GM19395 (cell line): ENCODE measurements at regions not wholly inside any gene's neighbourhood (a gene's known extent, or its start where the extent isn't known, plus 50 kb on each side); places are given as distances from the start of the nearest gene placed in this dataset.

Source experiments
- ATAC-seq: cut with Tn5 transposase; IDR thresholded peaks from one replicate; pipeline ENCODE4 v1.9.1; 2021; ENCODE audit warnings: mild to moderate bottlenecking, moderate library complexity; ENCODE audit not compliant: unreplicated experiment

DNA sequence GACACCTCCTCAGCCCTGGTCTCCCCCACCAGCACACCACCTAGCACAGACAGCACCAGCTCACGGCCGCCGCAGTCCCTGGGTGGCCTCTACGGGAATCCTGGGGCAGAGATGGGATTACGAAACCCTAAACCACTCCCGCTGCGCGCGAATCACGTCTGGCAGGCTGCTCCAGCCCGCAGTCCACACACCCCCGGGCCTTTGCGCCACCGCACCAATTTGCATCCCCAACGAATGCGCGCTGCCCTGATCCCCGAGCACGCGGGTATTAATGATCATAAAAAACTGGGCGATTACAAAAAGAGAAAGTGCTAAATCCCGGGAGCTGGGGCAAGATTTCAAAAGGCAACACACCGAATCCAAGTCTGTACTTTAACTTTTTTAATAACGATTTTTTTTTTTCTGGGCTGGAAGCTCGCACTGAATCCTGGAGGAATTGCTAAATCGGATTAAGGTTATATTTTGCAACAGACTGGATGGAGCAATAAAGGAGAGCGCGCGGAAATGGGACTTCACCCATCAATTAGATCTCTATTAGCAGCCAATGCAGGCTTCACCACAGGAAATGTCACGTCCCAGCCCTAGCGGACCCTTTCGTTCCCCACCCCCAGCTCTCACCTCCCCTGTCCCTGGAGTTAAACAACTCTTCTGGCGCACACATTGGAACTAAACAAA, 69.8 kb upstream of the TMEM33 start:
- ATAC-seq, result no peak

DNA sequence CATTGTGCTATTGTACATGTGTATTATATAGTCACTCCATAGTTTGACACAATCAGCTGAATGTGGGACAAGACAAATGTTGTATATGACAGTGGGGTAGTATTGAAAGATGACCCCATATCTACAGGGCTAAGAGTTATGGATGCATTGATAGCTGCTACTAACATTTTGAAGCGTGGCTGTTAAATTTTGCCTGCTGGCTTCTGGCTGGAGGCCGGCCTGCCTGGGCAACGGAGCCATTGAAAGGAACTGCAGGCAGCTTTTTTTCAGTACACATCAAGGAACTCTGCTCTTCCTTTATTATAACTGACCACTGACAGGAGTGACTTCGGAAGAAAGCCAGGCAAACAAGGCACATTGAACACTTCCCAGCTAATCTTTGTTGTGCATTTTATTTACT, 76.1 kb upstream of the TMEM33 start:
- no peak for ATAC-seq

DNA sequence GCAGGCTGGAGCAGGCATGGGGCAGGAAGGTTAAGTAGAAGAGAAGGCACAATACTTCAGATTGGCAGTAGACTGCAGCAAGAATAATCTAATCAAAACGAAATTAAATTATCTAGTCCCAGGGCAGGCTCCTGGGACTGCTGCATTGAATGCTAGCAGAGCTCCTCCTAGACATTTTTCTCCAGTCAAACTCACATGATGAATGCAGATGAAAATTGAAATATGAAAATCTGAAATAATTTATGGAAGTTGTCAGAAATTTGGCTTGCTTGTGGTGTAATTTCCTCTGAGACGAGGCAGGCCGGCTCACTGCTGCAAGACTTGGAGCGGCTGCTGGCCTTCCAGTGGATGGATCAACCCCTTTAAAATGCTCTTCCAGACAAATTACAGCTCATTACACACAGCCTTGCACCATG, 78.0 kb upstream of the TMEM33 start:
- no peak for ATAC-seq

DNA sequence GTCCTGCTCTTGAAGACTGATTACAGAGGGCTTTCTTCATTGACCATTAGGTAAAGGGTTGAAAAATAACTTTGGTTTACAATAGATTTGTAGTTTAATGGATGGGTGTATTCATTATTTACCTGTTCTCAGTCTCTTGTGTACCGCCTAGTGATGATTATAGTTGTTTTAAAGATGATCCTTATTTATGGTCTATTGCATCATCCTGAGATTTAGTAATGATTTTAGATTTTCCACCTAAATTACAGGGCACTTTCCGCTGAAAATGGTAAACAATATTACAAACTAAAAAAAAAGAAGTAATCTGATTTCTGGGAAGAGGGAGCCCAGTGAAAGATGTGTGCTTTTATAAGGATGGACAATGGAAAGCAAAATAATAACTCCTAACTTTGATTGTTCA, 78.4 kb upstream of the TMEM33 start:
- no peak for ATAC-seq

DNA sequence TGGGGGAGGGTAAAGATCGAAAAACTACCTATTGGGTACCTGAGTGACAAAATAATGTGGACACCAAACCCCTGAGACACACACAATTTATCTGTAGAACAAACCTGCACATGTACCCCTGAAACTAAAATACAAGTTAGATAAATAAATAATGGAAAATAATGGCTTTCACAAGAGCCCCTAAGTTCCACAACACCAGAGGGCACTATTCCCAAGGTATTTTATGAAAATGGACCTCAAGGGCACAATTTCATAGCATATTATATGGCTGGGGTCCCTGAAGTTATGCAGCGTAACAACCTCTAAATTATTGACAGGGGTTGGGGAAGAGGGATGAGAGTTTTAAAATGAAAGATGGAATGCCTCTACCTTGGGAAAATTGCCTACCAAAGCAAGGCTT, 81.3 kb upstream of the TMEM33 start:
- ATAC-seq, result no peak

DNA sequence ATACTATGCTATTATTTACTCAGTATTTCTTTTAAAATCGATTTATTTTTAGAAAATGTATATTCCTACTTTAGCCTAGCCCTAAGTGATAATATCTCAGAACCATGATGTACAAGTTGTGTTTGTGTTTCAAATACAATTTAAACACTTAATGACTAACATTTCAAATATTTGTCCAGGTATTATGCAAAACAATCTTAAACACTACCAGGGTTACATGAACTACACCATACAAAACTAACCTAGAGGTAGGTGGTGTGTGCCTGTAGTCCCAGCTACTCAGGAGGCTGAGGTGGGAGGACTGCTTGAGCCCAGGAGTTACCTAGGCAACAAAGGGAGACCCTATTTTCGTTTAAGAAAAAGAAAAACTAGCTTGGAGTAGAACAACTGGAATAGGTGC, 83.0 kb upstream of the TMEM33 start:
- no peak for ATAC-seq

DNA sequence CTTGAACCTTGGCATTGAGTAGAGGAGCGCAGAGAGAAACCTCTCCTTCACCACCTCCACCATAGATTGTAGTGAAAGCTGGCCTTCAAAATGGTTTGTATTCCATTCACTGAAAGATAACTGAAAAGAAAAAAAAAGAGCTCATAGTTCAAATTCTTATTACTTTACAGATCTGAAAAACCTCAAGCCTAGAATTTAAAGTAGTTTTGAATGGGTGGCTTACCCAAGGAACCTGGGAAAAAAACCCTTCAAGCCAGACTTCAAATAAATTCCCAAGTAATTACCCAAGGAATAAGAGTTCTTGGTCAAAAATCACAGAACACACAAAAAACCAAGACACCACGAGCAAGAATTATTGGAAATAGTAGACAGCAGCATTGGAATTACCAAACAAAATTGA, 83.6 kb upstream of the TMEM33 start:
- no peak for ATAC-seq

DNA sequence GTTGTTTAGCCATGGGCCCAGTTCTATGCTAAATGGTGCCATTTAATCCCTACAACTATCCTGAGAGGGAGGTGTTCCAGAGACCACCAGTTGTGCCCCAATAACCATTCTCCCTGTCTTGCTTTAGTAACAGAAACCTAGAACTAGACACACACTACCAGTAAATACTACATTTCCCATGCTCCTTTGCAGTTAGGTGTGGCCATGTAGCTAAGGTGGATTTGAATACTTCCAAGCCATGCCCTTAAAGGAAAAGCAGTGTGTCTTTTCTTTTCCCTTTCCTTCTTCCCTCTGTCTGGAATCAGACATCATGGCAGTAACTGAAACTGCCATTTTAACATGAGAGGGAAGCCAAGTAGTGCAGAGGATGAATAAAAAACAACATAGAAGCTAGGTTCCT, 90.9 kb upstream of the TMEM33 start:
- ATAC-seq, result no peak

DNA sequence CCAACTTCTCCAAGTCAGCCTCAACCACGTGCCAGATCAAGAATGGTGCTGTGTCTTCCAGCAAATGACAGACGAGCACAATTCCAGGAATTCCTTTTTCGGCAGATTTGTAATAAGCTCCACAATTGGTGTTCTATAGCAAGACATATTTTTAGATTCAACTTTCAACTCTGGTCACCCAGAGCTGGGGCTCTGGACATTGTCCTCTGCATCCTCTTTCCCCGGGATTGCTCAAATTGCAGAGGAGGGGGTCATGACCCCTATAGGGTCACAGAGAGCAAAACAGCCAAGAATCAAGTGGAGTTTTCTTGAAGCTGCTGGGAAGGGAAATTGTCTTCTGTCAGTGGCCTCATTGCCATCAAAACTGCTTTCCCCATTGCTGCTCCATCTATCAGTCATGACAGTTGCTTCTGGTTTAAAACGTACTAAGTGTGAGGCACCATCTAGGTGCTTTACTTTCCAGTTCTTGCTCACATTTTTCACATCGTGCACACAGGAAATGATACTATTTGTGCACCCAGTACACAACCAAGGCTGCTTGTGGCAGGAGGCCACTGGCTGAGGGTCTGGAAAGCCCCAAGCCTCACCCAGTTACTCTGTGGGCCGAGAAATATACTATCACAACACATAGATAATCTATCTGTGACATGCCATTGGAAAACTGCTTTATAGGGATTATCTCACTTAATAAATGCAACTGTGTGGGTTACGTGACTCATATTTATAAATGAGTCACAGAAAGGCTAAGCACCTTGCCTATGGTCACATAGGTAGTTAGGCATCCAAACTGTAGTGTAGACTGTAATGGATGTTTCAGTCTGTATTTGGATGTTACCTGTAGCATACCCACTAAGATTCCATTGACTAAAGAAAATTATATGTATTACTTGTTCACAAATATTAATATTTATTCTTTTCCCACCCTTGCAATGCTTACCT, 91.7 kb upstream of the PHOX2B start:
- peak; percentile 70 for ATAC-seq

DNA sequence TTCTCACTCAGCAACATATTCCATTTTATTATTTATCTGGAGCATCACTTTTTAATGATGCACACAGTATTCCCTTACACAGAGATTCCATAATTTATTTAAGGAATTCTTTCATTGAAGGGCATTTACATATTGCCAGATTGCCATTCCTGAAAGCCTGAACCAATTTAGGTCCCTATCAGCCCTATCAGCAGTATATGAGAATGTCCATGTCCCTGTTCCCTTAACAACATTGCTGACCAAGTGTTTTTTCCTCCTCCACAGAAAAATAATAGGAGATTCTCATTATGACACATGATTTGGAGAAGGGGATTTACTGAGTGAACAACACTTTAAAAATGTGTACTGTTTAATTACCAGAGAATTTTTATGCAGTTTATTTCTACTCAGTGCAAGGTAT, 90.1 kb upstream of the PHOX2B start:
- ATAC-seq, result no peak

DNA sequence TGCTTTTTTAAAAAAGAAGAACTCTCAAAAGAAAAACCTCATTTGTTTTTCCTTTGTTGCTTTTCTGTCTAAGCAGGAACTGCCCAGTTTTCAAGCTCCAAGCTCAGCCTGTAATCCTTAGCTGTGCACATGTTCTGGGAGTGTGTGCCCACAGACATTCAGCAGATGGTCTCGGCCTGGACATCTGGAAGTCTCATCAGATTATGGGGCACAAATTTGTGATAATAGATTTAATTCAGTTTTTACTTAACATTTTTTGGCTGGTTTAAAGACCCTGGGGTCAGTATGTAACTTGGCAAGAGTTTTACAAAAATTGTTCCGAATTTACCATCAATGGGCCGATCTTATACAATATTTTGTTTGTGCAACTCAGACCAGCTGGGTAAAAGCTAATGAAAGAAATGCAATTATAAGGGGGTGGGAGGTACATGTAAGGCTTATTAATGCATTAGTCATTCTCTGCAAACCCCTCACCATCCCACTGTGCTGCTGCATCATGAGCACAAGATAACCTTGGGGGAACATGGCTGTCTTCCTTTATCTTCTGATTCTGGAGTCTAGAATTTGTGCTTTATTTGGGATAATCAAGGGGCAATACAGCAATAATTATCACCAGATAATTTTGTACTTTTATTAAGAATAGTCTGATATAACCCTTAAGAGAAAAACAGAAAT, 86.9 kb upstream of the PHOX2B start:
- ATAC-seq, result no peak

DNA sequence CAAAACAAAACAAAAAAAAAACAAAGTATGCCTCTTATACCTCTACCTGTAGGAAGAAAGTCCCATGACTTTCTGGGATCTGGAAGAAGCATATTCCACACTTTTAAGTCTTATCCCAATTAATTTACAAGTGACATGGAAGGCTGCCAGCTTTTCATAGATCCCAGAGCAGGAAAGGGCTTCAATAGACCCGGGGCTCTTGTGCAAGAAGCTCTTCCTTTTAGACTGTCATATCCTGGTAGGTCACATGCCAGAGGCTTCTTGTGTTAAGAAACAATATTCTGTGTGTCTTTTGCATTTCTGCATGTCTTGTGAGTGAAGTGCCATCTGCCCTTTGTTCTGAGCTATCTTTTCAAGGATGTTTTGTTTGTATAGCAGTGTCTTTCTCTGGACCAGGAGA, 84.4 kb upstream of the PHOX2B start:
- no peak for ATAC-seq

DNA sequence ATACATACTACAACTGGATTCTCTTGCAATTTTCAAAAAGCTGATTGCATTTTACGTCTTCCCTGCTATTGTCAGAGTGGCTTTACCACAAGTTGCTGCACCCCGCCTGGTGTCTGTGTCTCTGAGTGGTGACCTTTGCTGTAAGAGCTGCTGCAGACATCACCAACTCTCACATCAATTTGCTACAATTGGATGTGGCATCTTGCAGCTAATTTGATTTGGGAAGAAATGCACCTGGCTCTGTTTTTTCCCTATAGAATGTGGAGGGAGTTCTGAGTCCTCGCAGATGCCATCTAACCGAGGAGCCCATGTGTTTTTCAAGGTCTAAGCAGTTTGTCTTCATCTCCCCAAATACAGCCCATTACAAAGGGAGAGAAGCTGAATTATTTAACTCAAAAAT, 73.8 kb upstream of the PHOX2B start:
- ATAC-seq, result no peak

DNA sequence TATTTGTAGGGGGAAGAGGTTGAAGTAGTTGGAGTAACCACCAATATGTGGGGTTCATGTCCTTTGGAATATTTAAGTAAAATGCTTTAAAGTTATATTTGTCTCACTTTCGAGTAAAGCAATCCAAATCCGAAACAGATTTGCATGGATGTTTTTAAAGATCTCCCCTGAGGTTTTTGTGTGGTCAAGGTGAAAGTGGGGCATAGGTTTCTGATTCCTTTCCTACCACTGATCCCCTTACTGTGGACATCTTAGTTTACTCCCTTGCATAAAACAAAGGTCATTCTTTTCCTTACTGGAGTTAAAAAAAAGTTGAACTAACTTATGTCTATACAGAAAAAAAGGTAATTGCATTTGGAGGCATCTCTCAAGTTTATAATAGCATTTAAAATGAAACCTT, 71.9 kb upstream of the PHOX2B start:
- no peak for ATAC-seq

DNA sequence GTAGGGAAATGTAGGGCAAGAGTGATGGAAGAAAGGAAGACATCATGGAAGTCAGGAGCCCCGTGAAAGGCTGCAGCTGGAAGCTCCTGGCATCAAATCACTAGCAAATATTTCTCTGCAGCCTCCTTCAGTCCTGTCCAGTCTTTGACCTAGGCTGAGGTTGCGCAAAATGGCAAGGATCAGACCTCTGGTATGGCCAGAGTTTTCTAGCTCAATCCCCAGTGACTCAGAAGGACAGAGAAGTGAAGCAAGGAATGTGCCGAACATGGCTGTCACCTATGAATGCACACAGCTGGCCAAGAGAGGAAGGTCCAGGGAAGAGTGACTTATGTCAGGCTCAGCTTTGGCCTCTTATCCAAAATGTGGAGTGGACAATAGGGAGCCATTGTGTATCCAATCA, 71.1 kb upstream of the PHOX2B start:
- ATAC-seq, result no peak

DNA sequence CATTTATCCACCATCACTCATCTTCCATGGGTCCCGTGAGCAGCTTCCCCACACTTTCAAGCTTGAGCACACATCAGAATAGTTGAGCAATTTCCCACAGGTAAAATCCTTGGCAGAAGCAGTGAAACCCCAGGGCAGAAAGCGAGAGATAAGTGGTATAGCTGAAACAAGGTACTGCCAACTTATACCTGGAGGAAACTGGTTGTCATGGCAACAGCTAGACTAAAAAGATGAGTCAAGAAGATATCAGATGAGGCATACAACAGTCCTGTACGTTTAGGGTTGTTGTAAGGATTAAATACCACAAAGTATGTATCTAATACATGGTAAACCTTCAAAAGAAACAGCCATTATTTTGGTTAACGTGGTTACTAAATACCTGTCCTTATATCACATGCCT, 66.9 kb upstream of the PHOX2B start:
- ATAC-seq, result no peak

DNA sequence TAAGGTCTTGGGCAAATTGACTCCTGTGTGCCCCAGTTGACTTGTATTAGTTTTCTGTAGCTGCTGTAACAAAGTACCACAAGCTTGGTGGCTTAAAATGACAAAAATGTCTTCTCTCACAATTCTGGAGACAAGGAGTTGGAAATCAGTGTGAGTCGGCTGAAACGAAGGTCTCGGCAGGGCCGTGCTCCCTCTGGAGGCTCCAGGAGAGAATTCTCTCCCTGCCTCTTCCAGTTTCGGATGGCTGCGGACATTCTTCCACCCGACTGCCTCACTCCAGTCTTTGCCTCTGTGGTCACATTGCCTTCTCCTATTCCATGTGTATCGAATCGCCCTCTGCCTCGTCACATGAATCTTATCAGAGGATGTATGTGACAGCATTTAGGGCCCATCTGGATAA, 66.0 kb upstream of the PHOX2B start:
- ATAC-seq, result no peak

DNA sequence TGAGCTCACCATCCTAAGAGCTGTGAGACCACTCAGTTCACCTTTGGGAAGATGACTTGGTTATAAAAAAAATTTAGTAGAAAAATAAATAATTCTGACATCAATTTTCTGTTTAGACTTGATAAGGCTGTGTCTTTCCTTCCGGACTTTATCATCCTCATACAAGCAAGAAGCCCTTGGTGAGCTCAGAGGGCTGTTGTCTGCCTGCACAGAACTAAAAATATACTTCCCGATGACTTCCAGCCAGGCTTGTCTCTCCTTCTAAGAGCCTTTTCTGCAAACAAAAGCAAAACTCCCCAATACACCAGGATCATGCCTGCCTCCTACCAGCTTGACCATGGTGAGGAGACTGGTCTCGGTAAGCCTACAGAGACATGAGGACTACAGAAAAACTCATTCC, 58.3 kb upstream of the PHOX2B start:
- no peak for ATAC-seq

DNA sequence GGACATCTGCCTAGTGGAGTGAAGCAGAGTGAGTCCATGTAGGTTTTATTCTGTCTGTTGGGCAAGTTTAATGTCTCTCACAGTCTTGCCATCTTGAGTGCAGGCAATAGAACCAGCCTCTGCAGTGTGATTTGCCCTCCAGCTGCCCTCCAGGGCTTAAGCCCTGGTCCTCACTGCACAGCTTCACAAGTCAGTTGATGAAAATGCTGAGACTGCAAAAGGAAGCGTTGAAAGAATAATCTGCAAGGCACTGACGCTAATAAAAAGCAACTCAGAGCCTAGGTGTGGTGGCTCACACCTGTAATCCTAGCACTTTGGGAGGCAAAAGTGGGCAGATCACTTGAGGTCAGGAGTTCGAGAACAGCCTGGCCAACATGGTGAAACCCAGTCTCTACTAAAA, 54.1 kb upstream of the PHOX2B start:
- ATAC-seq, result no peak

DNA sequence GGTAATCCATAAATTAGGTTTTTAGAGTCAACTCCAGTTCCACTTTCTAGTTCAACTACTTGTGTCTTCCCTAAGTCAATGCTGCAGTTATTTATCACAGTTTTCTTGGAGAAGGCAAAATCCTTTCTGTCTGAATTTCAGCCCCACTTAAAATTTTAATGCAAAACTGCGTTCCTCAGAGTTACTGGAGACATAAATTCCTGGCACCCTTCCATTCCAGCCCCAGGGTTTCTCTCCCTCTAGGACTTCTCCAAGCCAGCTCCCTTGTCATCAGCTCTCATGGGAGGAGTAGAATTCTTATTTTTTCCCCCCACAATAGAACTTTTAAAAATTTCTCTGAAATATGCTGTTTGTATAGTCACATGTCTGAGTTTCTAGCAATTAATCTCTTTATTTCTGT, 50.6 kb upstream of the PHOX2B start:
- ATAC-seq, result no peak
